ENCODE measurements at regions not wholly inside any gene's neighbourhood (a gene's known extent, or its start where the extent isn't known, plus 50 kb on each side); places are given as distances from the start of the nearest gene placed in this dataset.

GRCh38 chr5:120252839-120253238 is 211.3 kb upstream of the PRR16 start:
- TF ChIP-seq CTCF (conservative IDR thresholded peaks at IDR 0.05; ENCODE audit: low read length), result no peak
- no peak for TF ChIP-seq EZH2phosphoT487 (IDR thresholded peaks at IDR 0.05; ENCODE audit: borderline replicate concordance, low read depth, low read length)

Data from OCI-LY7 (cell line).